ENCODE measurements at regions not wholly inside any gene's neighbourhood (a gene's known extent, or its start where the extent isn't known, plus 50 kb on each side); places are given as distances from the start of the nearest gene placed in this dataset.

DNA sequence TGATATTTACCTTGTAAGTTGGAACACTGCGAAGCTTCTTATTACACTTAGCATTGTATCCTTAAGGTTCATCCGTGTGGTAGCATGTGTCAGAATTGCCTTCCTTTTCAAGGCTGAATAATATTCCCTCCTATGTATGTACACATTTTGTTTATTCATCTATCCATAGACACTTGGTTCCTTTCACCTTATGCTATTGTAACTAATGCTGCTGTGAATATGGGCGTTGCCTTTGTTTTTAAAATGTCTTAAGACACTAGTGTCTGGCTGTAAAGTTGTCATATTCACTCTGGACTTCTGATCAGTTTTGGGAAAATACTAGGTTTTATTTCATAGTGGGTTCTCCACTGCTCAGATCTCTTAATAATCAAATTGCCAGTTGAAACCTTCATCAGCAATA is 383.3 kb upstream of the PRR16 start:
- TF ChIP-seq CTCF (conservative IDR thresholded peaks at IDR 0.05 in 1 of 2, IDR thresholded peaks at IDR 0.05 in 1 of 2; ENCODE audit: low read depth in 1 of 2, low read length in 2 of 2) = no peak
- no peak for TF ChIP-seq EZH2 (IDR thresholded peaks at IDR 0.05; ENCODE audit: low read length, missing control alignments)
